PC-3 (cell line): ENCODE measurements at regions not wholly inside any gene's neighbourhood (a gene's known extent, or its start where the extent isn't known, plus 50 kb on each side); places are given as distances from the start of the nearest gene placed in this dataset.

ENCODE experiments used
- ATAC-seq: fragments of 200-7000 bp; cut with Tn5 transposase; 2 replicates; pipeline ENCODE4 v1.9.1; 2020; ENCODE audit warnings: mild to moderate bottlenecking, moderate library complexity
- BruUV-seq: library from RNA; stranded (reverse); fragments of 400-500 nt; replicated peaks from 2 replicates; lab custom pipeline; 2021; lab: Mats Ljungman, UMichigan
- CTCF ChIA-PET: fragments of 300-600 bp; sonication (Branson Sonifier 250); formaldehyde crosslinking; loops from one replicate; lab custom pipeline; 2022; ENCODE audit warnings: antibody characterized with exemption; lab: Charles Lee
- POLR2A ChIA-PET: fragments of 300-600 bp; sonication (Branson Sonifier 250); formaldehyde crosslinking; loops from one replicate; lab custom pipeline; 2022; ENCODE audit warnings: antibody characterized with exemption; ENCODE audit not compliant: unreplicated experiment; lab: Charles Lee
- DNase-seq: peaks from one replicate; pipeline ENCODE4 v3.0.0-alpha.2; 2015
- H2AFZ ChIP-seq: fragments of 300-600 bp; sonication (generic); 2 replicates; pipeline ENCODE4 v1.6.0; 2016; ENCODE audit warnings: antibody characterized with exemption, low read length
- H3F3A ChIP-seq: fragments of 300-600 bp; sonication (generic); one replicate; pipeline ENCODE4 v1.6.0; 2017; ENCODE audit warnings: antibody characterized with exemption, low read length, control low read depth, mild to moderate bottlenecking; ENCODE audit not compliant: unreplicated experiment
- H3K27ac ChIP-seq: fragments of 300-600 bp; sonication (generic); 2 replicates; pipeline ENCODE4 v1.5.1; 2016; ENCODE audit warnings: mild to moderate bottlenecking, low read length
- H3K27me3 ChIP-seq: fragments of 300-600 bp; sonication (generic); 2 replicates; pipeline ENCODE4 v1.6.1; 2016; ENCODE audit warnings: low read length, mixed read lengths
- H3K36me3 ChIP-seq: fragments of 300-600 bp; sonication (generic); 2 replicates; pipeline ENCODE4 v1.6.1; 2016; ENCODE audit warnings: low read depth, mixed run types, low read length, mixed read lengths
- H3K4me1 ChIP-seq: fragments of 300-600 bp; sonication (generic); 2 replicates; pipeline ENCODE4 v1.5.1; 2016; ENCODE audit warnings: low read length; ENCODE audit not compliant: insufficient read depth
- H3K4me2 ChIP-seq: fragments of 300-600 bp; sonication (generic); 2 replicates; pipeline ENCODE4 v1.6.0; 2016; ENCODE audit warnings: low read length
- H3K4me3 ChIP-seq: fragments of 300-600 bp; sonication (generic); 2 replicates; pipeline ENCODE4 v1.5.1; 2016; ENCODE audit warnings: mild to moderate bottlenecking, low read length, mixed read lengths
- H3K79me2 ChIP-seq: fragments of 300-600 bp; sonication (generic); 2 replicates; pipeline ENCODE4 v1.6.1; 2017; ENCODE audit warnings: low read length, mixed read lengths
- H3K9ac ChIP-seq: fragments of 300-600 bp; sonication (generic); 2 replicates; pipeline ENCODE4 v1.6.0; 2016; ENCODE audit warnings: mild to moderate bottlenecking, low read length
- H3K9me2 ChIP-seq: fragments of 300-600 bp; sonication (generic); replicated peaks from 2 replicates; pipeline ENCODE4 v1.6.1; 2016; ENCODE audit warnings: mixed run types, low read length, mixed read lengths
- H3K9me3 ChIP-seq: fragments of 300-600 bp; sonication (generic); 2 replicates; pipeline ENCODE4 v1.6.1; 2016; ENCODE audit warnings: low read length, mixed read lengths
- H4K20me1 ChIP-seq: fragments of 300-600 bp; sonication (generic); 2 replicates; pipeline ENCODE4 v1.6.1; 2016; ENCODE audit warnings: low read length, mixed read lengths
- EZH2 ChIP-seq: fragments of 300-600 bp; sonication (generic); IDR thresholded peaks from one replicate; pipeline ENCODE4 v1.6.1; 2017; ENCODE audit warnings: antibody characterized with exemption, mild to moderate bottlenecking, low read length; ENCODE audit not compliant: unreplicated experiment
- EZH2phosphoT487 ChIP-seq: fragments of 300-600 bp; sonication (generic); IDR thresholded peaks from 2 replicates; pipeline ENCODE4 v1.6.1; 2018; ENCODE audit warnings: mild to moderate bottlenecking, antibody characterized with exemption, low read length, borderline replicate concordance
- intact Hi-C: fragments of 100-400 bp; cut with micrococcal nuclease; formaldehyde crosslinking; loops from 2 replicates; pipeline ENCODE4 v1.9.0; 2023
- TF ChIP-seq, protein P1 (sequence below): fragments of 300-600 bp; sonication (generic); conservative IDR thresholded peaks from 2 replicates; pipeline ENCODE4 v1.5.1; 2017; ENCODE audit warnings: antibody characterized with exemption, low read depth, mild to moderate bottlenecking, low read length

DNA sequence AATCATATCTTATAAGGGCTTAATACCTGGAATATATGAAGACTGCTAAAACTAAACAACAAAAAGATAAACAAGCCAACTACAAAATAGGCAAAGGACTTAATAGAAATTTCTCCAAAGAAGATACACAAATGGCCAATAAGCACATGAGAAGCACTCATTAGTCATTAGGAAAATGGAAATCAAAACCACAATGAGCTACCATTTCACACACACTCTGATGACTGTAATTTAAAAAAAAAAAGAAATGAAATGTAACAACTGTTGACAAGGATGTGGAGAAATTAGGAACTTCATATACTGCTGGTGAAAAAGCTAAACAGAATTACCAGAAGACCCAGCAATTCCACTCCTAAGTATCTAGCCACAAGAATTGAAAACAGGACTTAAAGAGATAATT lies 374.2 kb upstream of the ZP4 start:
- ChIA-PET POLR2A (no interaction called here), CTCF (no interaction called here)
- Histone ChIP-seq H3K79me2 (no peaks in the 10 kb centered on the region), H2AFZ (no peak overlapping the region), H3K4me1 (no peaks in the 10 kb centered on the region), H3K9ac (no peak overlapping the region), H3F3A (no peaks in the 10 kb centered on the region), H3K9me3 (no peaks in the 10 kb centered on the region), H3K4me3 (no peak overlapping the region), H4K20me1 (no peaks in the 10 kb centered on the region), H3K36me3 (no peaks in the 10 kb centered on the region), H3K27ac (no peak overlapping the region), H3K9me2 (no peaks in the 10 kb centered on the region), H3K27me3 (no peaks in the 10 kb centered on the region), H3K4me2 (no peak overlapping the region)
- intact Hi-C loops, result no loop called here
- ATAC-seq (no peak), DNase-seq (no peak)
- no TSS peak for BruUV-seq
- TF ChIP-seq, protein P1, sequence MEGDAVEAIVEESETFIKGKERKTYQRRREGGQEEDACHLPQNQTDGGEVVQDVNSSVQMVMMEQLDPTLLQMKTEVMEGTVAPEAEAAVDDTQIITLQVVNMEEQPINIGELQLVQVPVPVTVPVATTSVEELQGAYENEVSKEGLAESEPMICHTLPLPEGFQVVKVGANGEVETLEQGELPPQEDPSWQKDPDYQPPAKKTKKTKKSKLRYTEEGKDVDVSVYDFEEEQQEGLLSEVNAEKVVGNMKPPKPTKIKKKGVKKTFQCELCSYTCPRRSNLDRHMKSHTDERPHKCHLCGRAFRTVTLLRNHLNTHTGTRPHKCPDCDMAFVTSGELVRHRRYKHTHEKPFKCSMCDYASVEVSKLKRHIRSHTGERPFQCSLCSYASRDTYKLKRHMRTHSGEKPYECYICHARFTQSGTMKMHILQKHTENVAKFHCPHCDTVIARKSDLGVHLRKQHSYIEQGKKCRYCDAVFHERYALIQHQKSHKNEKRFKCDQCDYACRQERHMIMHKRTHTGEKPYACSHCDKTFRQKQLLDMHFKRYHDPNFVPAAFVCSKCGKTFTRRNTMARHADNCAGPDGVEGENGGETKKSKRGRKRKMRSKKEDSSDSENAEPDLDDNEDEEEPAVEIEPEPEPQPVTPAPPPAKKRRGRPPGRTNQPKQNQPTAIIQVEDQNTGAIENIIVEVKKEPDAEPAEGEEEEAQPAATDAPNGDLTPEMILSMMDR, result no peak
- TF ChIP-seq EZH2phosphoT487, result no peak
- TF ChIP-seq EZH2, result no peak

DNA sequence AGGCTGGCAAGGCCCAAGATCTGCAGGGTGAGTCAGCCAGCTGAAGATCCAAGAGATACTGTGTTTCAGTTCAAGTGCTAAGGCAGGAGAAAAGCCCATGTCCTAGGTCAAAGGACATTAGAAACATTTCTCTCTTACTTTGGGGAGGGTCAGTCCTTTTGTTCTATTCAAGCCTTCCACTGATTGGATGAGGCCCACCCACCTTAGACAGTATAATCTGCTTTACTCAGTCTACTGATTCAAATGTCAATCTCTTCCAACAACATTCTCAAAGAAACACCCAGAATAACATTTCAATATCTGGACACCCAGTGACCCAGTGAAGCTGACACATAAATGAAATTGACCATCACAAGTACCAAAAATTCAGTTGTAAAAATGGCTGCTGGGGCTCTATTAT lies 367.8 kb upstream of the ZP4 start:
- no peaks in the 10 kb centered on the region for H3K79me2 ChIP-seq
- intact Hi-C loops, result no loop called here
- ChIA-PET POLR2A (no interaction called here), CTCF (no interaction called here)
- H3K27ac ChIP-seq, result no peak overlapping the region
- TF ChIP-seq, protein P1, result no peak
- H2AFZ ChIP-seq, result no peak overlapping the region
- no peaks in the 10 kb centered on the region for H3K27me3 ChIP-seq
- no peaks in the 10 kb centered on the region for H3F3A ChIP-seq
- no peak overlapping the region for H3K9ac ChIP-seq
- BruUV-seq, result no TSS peak
- ATAC-seq, result no peak
- H4K20me1 ChIP-seq, result no peaks in the 10 kb centered on the region
- H3K4me1 ChIP-seq, result no peaks in the 10 kb centered on the region
- H3K4me3 ChIP-seq, result no peak overlapping the region
- DNase-seq, result no peak
- H3K9me3 ChIP-seq, result no peaks in the 10 kb centered on the region
- H3K36me3 ChIP-seq, result no peaks in the 10 kb centered on the region
- H3K4me2 ChIP-seq, result no peak overlapping the region
- H3K9me2 ChIP-seq, result no peaks in the 10 kb centered on the region

DNA sequence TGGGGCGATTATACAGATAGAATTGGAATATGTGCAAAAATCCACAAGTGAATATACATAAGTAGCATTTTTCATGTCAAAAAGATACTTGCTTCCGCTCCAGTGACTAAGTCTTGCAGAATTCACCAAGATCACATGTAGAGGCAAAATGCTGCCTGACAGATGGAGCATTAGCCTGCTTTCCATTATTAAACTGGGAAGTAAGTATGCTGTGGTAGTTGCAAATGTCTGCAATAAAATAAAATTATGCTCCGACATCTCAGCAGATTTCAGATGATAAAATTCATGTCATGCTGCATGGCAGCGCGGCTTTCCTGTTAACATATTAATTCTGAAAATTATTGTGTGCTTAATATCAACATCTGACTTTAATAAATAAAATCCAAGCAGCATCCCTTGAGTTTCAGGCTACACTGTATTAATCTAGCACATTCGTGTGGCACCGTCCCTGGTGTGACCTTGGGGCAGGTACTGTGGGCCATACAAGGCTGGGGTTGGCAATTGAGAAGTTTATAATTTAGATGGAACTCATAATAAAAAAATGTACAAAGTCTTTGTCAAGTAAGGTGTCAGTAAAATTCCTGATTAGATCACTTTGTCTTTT lies 366.4 kb upstream of the ZP4 start:
- H3F3A ChIP-seq, result no peaks in the 10 kb centered on the region
- no peak for DNase-seq
- H3K27ac ChIP-seq, result no peak overlapping the region
- no peaks in the 10 kb centered on the region for H3K9me3 ChIP-seq
- TF ChIP-seq, protein P1, result no peak
- TF ChIP-seq EZH2phosphoT487 (no peak), EZH2 (no peak)
- no peaks in the 10 kb centered on the region for H4K20me1 ChIP-seq
- ChIA-PET POLR2A (no interaction called here), CTCF (no interaction called here)
- no peaks in the 10 kb centered on the region for H3K36me3 ChIP-seq
- H3K9ac ChIP-seq, result no peak overlapping the region
- H3K4me3 ChIP-seq, result no peak overlapping the region
- no peak for ATAC-seq
- no peak overlapping the region for H3K4me2 ChIP-seq
- no peak overlapping the region for H2AFZ ChIP-seq
- no peaks in the 10 kb centered on the region for H3K79me2 ChIP-seq
- H3K27me3 ChIP-seq, result no peaks in the 10 kb centered on the region
- no peaks in the 10 kb centered on the region for H3K4me1 ChIP-seq
- intact Hi-C loops, result no loop called here
- no peaks in the 10 kb centered on the region for H3K9me2 ChIP-seq
- no TSS peak for BruUV-seq
